Kidney epithelial cell (primary cell): ENCODE measurements at regions not wholly inside any gene's neighbourhood (a gene's known extent, or its start where the extent isn't known, plus 50 kb on each side); places are given as distances from the start of the nearest gene placed in this dataset.
A peak's percentile ranks its signal among the peaks of the same experiment; 100 is the strongest.

Experiments
- DNase-seq: peaks from one replicate; pipeline ENCODE4 v3.0.0-alpha.2; 2010; ENCODE audit warnings: low read depth
- H3K27me3 ChIP-seq: 2 replicates; pipeline ENCODE4 v1.6.0; 2011; ENCODE audit warnings: low read length; ENCODE audit not compliant: control insufficient read depth, insufficient read depth
- H3K36me3 ChIP-seq: 2 replicates; pipeline ENCODE4 v1.5.1; 2011; ENCODE audit warnings: low read length; ENCODE audit not compliant: control insufficient read depth, insufficient read depth
- H3K4me3 ChIP-seq: 2 replicates; pipeline ENCODE4 v1.5.1; 2011; ENCODE audit warnings: low read depth, mild to moderate bottlenecking, control low read depth, low read length
- TF ChIP-seq, protein P1 (sequence below): IDR thresholded peaks from 2 replicates; pipeline ENCODE4 v1.5.1; 2011; ENCODE audit warnings: mild to moderate bottlenecking, moderate library complexity, low read length, control low read depth, inconsistent platforms; ENCODE audit not compliant: insufficient read depth, poor library complexity, severe bottlenecking

- Histone ChIP-seq H3K36me3 (no peaks in the 10 kb centered on the region), H3K27me3 (peaks cover 8% of the 10 kb centered on the region), H3K4me3 (peak overlapping the region; percentile 66)
- TF ChIP-seq, protein P1, sequence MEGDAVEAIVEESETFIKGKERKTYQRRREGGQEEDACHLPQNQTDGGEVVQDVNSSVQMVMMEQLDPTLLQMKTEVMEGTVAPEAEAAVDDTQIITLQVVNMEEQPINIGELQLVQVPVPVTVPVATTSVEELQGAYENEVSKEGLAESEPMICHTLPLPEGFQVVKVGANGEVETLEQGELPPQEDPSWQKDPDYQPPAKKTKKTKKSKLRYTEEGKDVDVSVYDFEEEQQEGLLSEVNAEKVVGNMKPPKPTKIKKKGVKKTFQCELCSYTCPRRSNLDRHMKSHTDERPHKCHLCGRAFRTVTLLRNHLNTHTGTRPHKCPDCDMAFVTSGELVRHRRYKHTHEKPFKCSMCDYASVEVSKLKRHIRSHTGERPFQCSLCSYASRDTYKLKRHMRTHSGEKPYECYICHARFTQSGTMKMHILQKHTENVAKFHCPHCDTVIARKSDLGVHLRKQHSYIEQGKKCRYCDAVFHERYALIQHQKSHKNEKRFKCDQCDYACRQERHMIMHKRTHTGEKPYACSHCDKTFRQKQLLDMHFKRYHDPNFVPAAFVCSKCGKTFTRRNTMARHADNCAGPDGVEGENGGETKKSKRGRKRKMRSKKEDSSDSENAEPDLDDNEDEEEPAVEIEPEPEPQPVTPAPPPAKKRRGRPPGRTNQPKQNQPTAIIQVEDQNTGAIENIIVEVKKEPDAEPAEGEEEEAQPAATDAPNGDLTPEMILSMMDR = no peak
- no peak for DNase-seq
These were observed 252.7 kb downstream of the TJP1 start for GRCh38 chr15:29569533-29570092.

DNA sequence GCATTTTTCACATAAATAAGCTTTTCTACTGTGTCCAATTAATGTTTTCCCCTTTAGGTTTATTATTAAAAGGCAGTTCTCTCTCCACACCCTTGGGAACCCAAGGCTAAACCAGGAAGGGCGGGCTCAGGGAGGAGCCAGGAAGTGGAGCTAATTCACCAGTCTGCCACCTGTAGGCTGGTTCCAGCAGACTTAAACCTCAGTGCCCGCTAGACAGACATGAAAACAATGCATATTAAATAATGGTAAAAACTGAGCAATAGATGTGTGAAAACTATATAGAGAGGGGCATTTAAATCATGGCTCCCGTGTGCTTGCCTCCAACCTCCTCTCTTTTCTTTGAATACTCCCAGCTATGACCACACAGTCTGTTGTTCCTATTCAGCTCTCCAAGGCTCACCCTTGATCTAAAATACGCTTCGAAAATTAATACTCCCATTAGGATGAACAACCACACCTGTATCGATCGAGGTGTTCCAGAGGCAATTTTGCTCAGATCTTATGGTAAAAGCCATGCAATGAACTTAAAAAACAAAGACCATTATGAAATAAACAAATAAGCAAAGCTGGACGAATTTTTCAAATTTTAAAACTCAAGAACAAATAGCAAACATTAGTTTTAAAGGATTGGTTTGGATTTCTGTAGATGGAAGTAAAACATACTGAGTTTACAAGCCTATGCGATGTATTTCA lies 253.3 kb downstream of the TJP1 start:
- TF ChIP-seq, protein P1 = peak; percentile 69
- Histone ChIP-seq H3K4me3 (peak overlapping the region; percentile 66), H3K36me3 (no peaks in the 10 kb centered on the region), H3K27me3 (peaks cover 6% of the 10 kb centered on the region)
- peak; percentile 41 for DNase-seq

- Histone ChIP-seq H3K4me3 (no peak overlapping the region), H3K36me3 (no peaks in the 10 kb centered on the region), H3K27me3 (peaks cover 6% of the 10 kb centered on the region)
- DNase-seq = no peak
- TF ChIP-seq, protein P1 = no peak
These were observed 254.9 kb downstream of the TJP1 start for GRCh38 chr15:29567336-29567735.

DNA sequence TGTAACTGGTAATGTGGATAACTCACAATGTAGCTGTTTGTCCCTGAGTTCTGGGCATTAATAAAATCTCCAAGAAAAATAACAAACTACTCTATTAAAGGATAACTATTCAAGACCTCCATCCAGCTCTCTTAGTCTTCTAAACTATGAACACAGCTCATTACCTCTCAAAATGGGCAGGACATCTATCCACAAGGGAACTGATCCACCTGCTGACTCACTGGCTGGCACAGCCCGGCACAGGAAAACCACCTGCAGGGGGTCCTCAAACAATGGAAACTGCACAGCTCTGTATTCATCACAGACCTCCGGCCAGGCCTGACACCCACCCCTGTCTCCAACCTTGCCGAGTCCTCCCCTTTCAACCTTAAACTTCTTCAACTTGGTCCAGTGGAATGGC lies 255.4 kb downstream of the TJP1 start:
- peak; percentile 51 for DNase-seq
- H3K4me3 ChIP-seq = no peak overlapping the region
- TF ChIP-seq, protein P1 = peak; percentile 26
- no peaks in the 10 kb centered on the region for H3K36me3 ChIP-seq
- H3K27me3 ChIP-seq = peaks cover 4% of the 10 kb centered on the region

GRCh38 chr15:29563112-29563511 lies 259.2 kb downstream of the TJP1 start:
- no peak for DNase-seq
- Histone ChIP-seq H3K36me3 (no peaks in the 10 kb centered on the region), H3K27me3 (no peaks in the 10 kb centered on the region), H3K4me3 (no peak overlapping the region)
- TF ChIP-seq, protein P1 = no peak

GRCh38 chr15:29560896-29561295 lies 261.4 kb downstream of the TJP1 start:
- H3K27me3 ChIP-seq = no peaks in the 10 kb centered on the region

More at GRCh38 chr15:29560896-29561295, 261.4 kb downstream of the TJP1 start:
- TF ChIP-seq, protein P1 = no peak
- Histone ChIP-seq H3K36me3 (no peaks in the 10 kb centered on the region), H3K4me3 (no peak overlapping the region)
- no peak for DNase-seq
